Vagina (tissue), 2 donors: ENCODE measurements at regions not wholly inside any gene's neighbourhood (a gene's known extent, or its start where the extent isn't known, plus 50 kb on each side); places are given as distances from the start of the nearest gene placed in this dataset.

Experiments used
- DNase-seq, 2 donors: peaks; one replicate each; pipeline ENCODE4 v3.0.0-alpha.2; 2017; ENCODE audit errors: extremely low spot score in 2 of 2
- H3K27ac ChIP-seq: fragments of 200-600 bp; sonication (generic); one replicate; pipeline ENCODE4 v1.5.1; 2019
- H3K27me3 ChIP-seq: fragments of 200-600 bp; sonication (generic); one replicate; pipeline ENCODE4 v1.5.1; 2019
- H3K36me3 ChIP-seq, 2 donors: fragments of 200-600 bp; sonication (generic); one replicate each; pipeline ENCODE4 v1.5.1; 2017 to 2019
- H3K4me1 ChIP-seq: fragments of 200-600 bp; sonication (generic); one replicate; pipeline ENCODE4 v1.5.1; 2019
- H3K4me3 ChIP-seq, 2 donors: fragments of 200-600 bp; sonication (generic); 1 replicate in 1 of 2; 2 replicates in 1 of 2; pipeline ENCODE4 v1.5.1; 2016 to 2019
- H3K9me3 ChIP-seq: fragments of 200-600 bp; sonication (generic); one replicate; pipeline ENCODE4 v1.5.1; 2019
- CTCF ChIP-seq, 3 experiments: fragments of 450-650 bp in 2 of 3; fragments of 200-600 bp in 1 of 3; sonication (generic) in 1 of 3; IDR thresholded peaks; one replicate each; pipeline ENCODE4 v1.5.1; 2017 to 2019; ENCODE audit warnings: antibody characterized with exemption in 3 of 3, mild to moderate bottlenecking in 2 of 3, moderate library complexity in 2 of 3
- POLR2A ChIP-seq, 2 donors: fragments of 450-650 bp; IDR thresholded peaks; one replicate each; pipeline ENCODE4 v1.6.1; 2017; ENCODE audit warnings: antibody characterized with exemption in 2 of 2, mild to moderate bottlenecking in 2 of 2, moderate library complexity in 2 of 2
- POLR2AphosphoS5 ChIP-seq, 2 donors: sonication (generic); formaldehyde crosslinking; IDR thresholded peaks; one replicate each; pipeline ENCODE4 v1.9.0; 2017; ENCODE audit warnings: antibody characterized with exemption in 2 of 2, mild to moderate bottlenecking in 2 of 2, low read depth in 1 of 2; ENCODE audit not compliant: insufficient read depth in 1 of 2
- intact Hi-C: fragments of 100-400 bp; cut with DNase I; formaldehyde crosslinking; loops from one replicate; pipeline ENCODE4 v1.15.1; 2023

GRCh38 chr1:75991497-75992114, 59.4 kb upstream of the ASB17 start:
- TF ChIP-seq CTCF (IDR thresholded peaks at IDR 0.05), result peak; percentile 47 to 63 (median 58)
- TF ChIP-seq POLR2A (IDR thresholded peaks at IDR 0.05), result no peak
- H3K4me1 ChIP-seq, result no peaks in the 10 kb centered on the region
- H3K27me3 ChIP-seq, result no peaks in the 10 kb centered on the region
- H3K9me3 ChIP-seq, result no peaks in the 10 kb centered on the region
- H3K27ac ChIP-seq, result no peak overlapping the region
- H3K4me3 ChIP-seq, result no peak overlapping the region
- DNase-seq, result no peak
- intact Hi-C loops, result no loop called here
- H3K36me3 ChIP-seq, result no peaks in the 10 kb centered on the region

- Histone ChIP-seq H3K27me3 (no peaks in the 10 kb centered on the region), H3K4me1 (no peaks in the 10 kb centered on the region), H3K4me3 (no peak overlapping the region), H3K36me3 (no peaks in the 10 kb centered on the region), H3K9me3 (no peaks in the 10 kb centered on the region), H3K27ac (no peak overlapping the region)
- no peak for DNase-seq
- TF ChIP-seq POLR2AphosphoS5 (IDR thresholded peaks at IDR 0.05; ENCODE audit: insufficient read depth in 1 of 2, low read depth in 1 of 2) (no peak), CTCF (IDR thresholded peaks at IDR 0.05) (no peak), POLR2A (IDR thresholded peaks at IDR 0.05) (no peak)
- intact Hi-C loops, result no loop called here
Measured at GRCh38 chr1:75992312-75992711, 60.1 kb upstream of the ASB17 start.

DNA sequence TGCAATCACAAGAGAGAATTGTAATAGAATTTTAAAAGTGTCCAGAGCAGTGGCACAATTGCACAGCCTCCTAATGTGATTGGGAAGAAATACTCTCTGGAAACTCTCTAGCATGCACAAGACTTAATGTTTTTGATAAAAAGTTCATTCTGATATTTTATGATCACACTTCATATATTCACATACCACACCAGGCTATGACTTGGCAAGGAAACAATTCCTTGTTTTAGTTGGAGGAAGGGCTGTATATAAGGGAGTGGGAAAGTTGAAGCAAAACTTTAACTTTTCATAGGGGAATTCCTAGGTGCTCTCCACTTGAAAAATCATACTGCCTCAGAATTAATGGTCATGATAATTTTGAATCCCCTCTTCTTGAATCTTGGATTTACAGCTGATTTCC, 61.5 kb upstream of the ASB17 start:
- Histone ChIP-seq H3K4me3 (no peak overlapping the region), H3K27ac (no peak overlapping the region), H3K4me1 (no peaks in the 10 kb centered on the region), H3K36me3 (no peaks in the 10 kb centered on the region), H3K9me3 (no peaks in the 10 kb centered on the region), H3K27me3 (no peaks in the 10 kb centered on the region)
- DNase-seq, result no peak
- TF ChIP-seq POLR2AphosphoS5 (IDR thresholded peaks at IDR 0.05; ENCODE audit: insufficient read depth in 1 of 2, low read depth in 1 of 2), result no peak
- TF ChIP-seq CTCF (IDR thresholded peaks at IDR 0.05), result no peak
- no peak for TF ChIP-seq POLR2A (IDR thresholded peaks at IDR 0.05)
- intact Hi-C loops, result no loop called here

DNA sequence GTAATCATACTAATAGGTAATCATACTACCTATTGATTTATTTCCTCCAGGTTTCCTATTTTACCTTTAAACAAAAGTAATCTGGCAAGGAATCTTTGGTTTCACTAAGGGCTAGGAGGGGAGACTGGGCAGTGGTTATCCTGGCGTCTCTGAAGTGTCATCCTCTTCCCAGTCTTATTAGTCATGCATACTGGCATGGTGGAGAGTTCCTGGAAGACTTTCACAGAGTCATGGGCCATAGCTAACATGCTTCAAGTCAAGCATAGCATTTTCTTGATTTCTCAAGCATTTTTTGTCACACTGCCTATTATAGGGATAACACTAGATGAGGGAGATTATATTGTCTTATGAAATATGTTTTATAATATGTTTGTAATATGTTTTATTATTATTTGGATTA, 64.0 kb upstream of the ASB17 start:
- intact Hi-C loops, result no loop called here
- no peak for DNase-seq
- no peaks in the 10 kb centered on the region for H3K9me3 ChIP-seq
- no peaks in the 10 kb centered on the region for H3K4me1 ChIP-seq
- H3K27me3 ChIP-seq, result no peaks in the 10 kb centered on the region
- TF ChIP-seq CTCF (IDR thresholded peaks at IDR 0.05), result no peak
- no peak for TF ChIP-seq POLR2A (IDR thresholded peaks at IDR 0.05)
- TF ChIP-seq POLR2AphosphoS5 (IDR thresholded peaks at IDR 0.05; ENCODE audit: insufficient read depth in 1 of 2, low read depth in 1 of 2), result no peak
- H3K4me3 ChIP-seq, result no peak overlapping the region
- no peaks in the 10 kb centered on the region for H3K36me3 ChIP-seq
- no peak overlapping the region for H3K27ac ChIP-seq

DNA sequence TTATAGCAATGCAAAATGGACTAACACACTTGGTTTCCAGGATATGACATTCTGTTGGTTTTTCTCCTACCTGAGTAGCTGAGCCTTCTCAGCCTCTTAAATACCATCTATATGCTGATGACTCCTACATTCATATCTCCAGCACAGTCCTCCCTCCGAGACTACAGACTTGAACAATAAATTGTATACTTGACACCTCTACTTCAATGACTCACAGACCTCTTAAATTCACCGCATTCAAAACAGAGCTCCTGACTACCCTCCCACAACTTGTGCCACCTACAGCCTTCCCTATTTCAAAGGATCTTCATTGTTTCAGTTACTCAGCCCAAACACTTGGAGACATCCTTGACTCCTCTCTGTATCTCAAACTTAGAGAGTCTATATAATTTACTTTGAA, 66.8 kb upstream of the ASB17 start:
- no peaks in the 10 kb centered on the region for H3K9me3 ChIP-seq
- H3K27me3 ChIP-seq, result no peaks in the 10 kb centered on the region
- H3K36me3 ChIP-seq, result no peaks in the 10 kb centered on the region
- no peak overlapping the region for H3K4me3 ChIP-seq
- H3K4me1 ChIP-seq, result no peaks in the 10 kb centered on the region
- no peak overlapping the region for H3K27ac ChIP-seq
- no peak for DNase-seq
- intact Hi-C loops, result no loop called here
- TF ChIP-seq POLR2AphosphoS5 (IDR thresholded peaks at IDR 0.05; ENCODE audit: insufficient read depth in 1 of 2, low read depth in 1 of 2) (no peak), POLR2A (IDR thresholded peaks at IDR 0.05) (no peak), CTCF (IDR thresholded peaks at IDR 0.05) (no peak)
